CD4-positive, alpha-beta T cell (primary cell): ENCODE measurements at regions not wholly inside any gene's neighbourhood (a gene's known extent, or its start where the extent isn't known, plus 50 kb on each side); places are given as distances from the start of the nearest gene placed in this dataset.

ENCODE experiments used
- ATAC-seq: fragments of 200-7000 bp; cut with Tn5 transposase; one replicate; pipeline ENCODE4 v1.10.0; 2022; ENCODE audit warnings: mild to moderate bottlenecking; ENCODE audit not compliant: poor library complexity
- CTCF ChIA-PET: fragments of 350-600 bp; sonication (Branson Sonifier 250); formaldehyde crosslinking; loops from one replicate; lab custom pipeline; 2021; ENCODE audit warnings: antibody characterized with exemption, inconsistent platforms; lab: Charles Lee
- POLR2A ChIA-PET: fragments of 350-600 bp; sonication (Branson Sonifier 250); formaldehyde crosslinking; loops from one replicate; lab custom pipeline; 2021; ENCODE audit warnings: antibody characterized with exemption, inconsistent platforms; lab: Charles Lee
- DNase-seq, 14 experiments: peaks; one replicate each; pipeline ENCODE4 v3.0.0-alpha.2; 2013 to 2020; ENCODE audit warnings: mixed read lengths in 2 of 14
- H3K27ac ChIP-seq, 2 donors: one replicate each; pipeline versions ENCODE4 v1.5.1 to v1.7.0; 2013; ENCODE audit warnings: low read length in 2 of 2, low read depth in 1 of 2, mild to moderate bottlenecking in 1 of 2
- H3K27me3 ChIP-seq, 2 experiments: 1 replicate in 1 of 2; 2 replicates in 1 of 2; pipeline versions ENCODE4 v1.6.1 to v1.7.0; 2013; ENCODE audit warnings: low read length in 2 of 2, control low read depth in 1 of 2, mild to moderate bottlenecking in 1 of 2, moderate library complexity in 1 of 2; ENCODE audit not compliant: insufficient read depth in 2 of 2, control insufficient read depth in 1 of 2
- H3K36me3 ChIP-seq: one replicate; pipeline ENCODE4 v1.6.1; 2013; ENCODE audit warnings: low read length, control low read depth; ENCODE audit not compliant: insufficient read depth
- H3K4me1 ChIP-seq: one replicate; pipeline ENCODE4 v1.6.1; 2013; ENCODE audit warnings: low read length, control low read depth; ENCODE audit not compliant: insufficient read depth
- H3K4me3 ChIP-seq: one replicate; pipeline ENCODE4 v1.5.1; 2013; ENCODE audit warnings: mild to moderate bottlenecking, low read length, moderate library complexity
- H3K9me3 ChIP-seq, 2 experiments: 1 replicate in 1 of 2; 2 replicates in 1 of 2; pipeline versions ENCODE4 v1.6.1 to v1.7.0; 2013; ENCODE audit warnings: low read length in 2 of 2, mild to moderate bottlenecking in 2 of 2, control low read depth in 1 of 2, moderate library complexity in 1 of 2; ENCODE audit not compliant: control insufficient read depth in 1 of 2, insufficient read depth in 1 of 2
- H3K27ac Mint-ChIP-seq: one replicate; pipeline ENCODE4 v1.8.0; 2020; ENCODE audit warnings: mixed read lengths
- H3K27me3 Mint-ChIP-seq: one replicate; pipeline ENCODE4 v1.8.0; 2021; ENCODE audit warnings: mixed read lengths
- H3K36me3 Mint-ChIP-seq: one replicate; pipeline ENCODE4 v1.8.0; 2021; ENCODE audit warnings: low read depth, mixed read lengths
- H3K4me1 Mint-ChIP-seq: one replicate; pipeline ENCODE4 v1.8.0; 2021; ENCODE audit warnings: low read depth, mixed read lengths
- H3K4me3 Mint-ChIP-seq: one replicate; pipeline ENCODE4 v1.8.0; 2020; ENCODE audit warnings: mild to moderate bottlenecking, mixed read lengths
- H3K9me3 Mint-ChIP-seq: one replicate; pipeline ENCODE4 v1.8.0; 2020; ENCODE audit warnings: mixed read lengths
- CTCF ChIP-seq: fragments of 200-600 bp; IDR thresholded peaks from one replicate; pipeline ENCODE4 v1.8.0; 2022; ENCODE audit warnings: antibody characterized with exemption, mild to moderate bottlenecking
- intact Hi-C, 2 experiments: fragments of 100-400 bp; cut with DNase I in 1 of 2; cut with micrococcal nuclease in 1 of 2; formaldehyde crosslinking; loops; one replicate each; pipeline versions ENCODE4 v1.15.1 to v1.9.0; 2023 to 2025; cut with DNase I, micrococcal nuclease

GRCh38 chr12:91944637-91945036 is 201.0 kb downstream of the BTG1 start:
- Mint-ChIP-seq H3K36me3 (no peaks in the 10 kb centered on the region), H3K4me1 (peaks cover 24% of the 10 kb centered on the region), H3K4me3 (no peak overlapping the region), H3K27ac (no peak overlapping the region), H3K9me3 (peaks cover 2% of the 10 kb centered on the region), H3K27me3 (no peaks in the 10 kb centered on the region)
- Histone ChIP-seq H3K27ac (no peak overlapping the region), H3K36me3 (no peaks in the 10 kb centered on the region), H3K27me3 (no peaks in the 10 kb centered on the region), H3K4me1 (peaks cover 6% of the 10 kb centered on the region), H3K4me3 (no peak overlapping the region), H3K9me3 (peaks cover 0 to 5% of the 10 kb centered on the region in 2 experiments)
- ChIA-PET CTCF (interaction anchor here (0.5 kb wide), 1 partner anchor 47 kb away, joined by 3 read pairs; no protein-coding TSS in a partner anchor), POLR2A (no interaction called here)
- DNase-seq: no peak
- intact Hi-C loops: no loop called here
- ATAC-seq: no peak
- TF ChIP-seq CTCF: no peak

- Mint-ChIP-seq H3K27ac (no peak overlapping the region), H3K9me3 (peaks cover 2% of the 10 kb centered on the region), H3K4me3 (no peak overlapping the region), H3K4me1 (no peaks in the 10 kb centered on the region), H3K36me3 (no peaks in the 10 kb centered on the region), H3K27me3 (no peaks in the 10 kb centered on the region)
- no peak for TF ChIP-seq CTCF
- Histone ChIP-seq H3K4me1 (no peaks in the 10 kb centered on the region), H3K9me3 (peaks cover 0 to 5% of the 10 kb centered on the region in 2 experiments), H3K4me3 (no peak overlapping the region), H3K36me3 (no peaks in the 10 kb centered on the region), H3K27me3 (no peaks in the 10 kb centered on the region), H3K27ac (no peak overlapping the region)
- DNase-seq: peak in 2 of 14 experiments; percentile 19 to 32
- intact Hi-C loops: no loop called here
- ChIA-PET POLR2A (no interaction called here), CTCF (interaction anchor here (0.6 kb wide), 1 partner anchor 189 kb away, joined by 3 read pairs; no protein-coding TSS in a partner anchor)
- ATAC-seq: no peak
These were observed 204.6 kb downstream of the BTG1 start for GRCh38 chr12:91940826-91941570.

GRCh38 chr12:91940322-91940721 is 205.3 kb downstream of the BTG1 start:
- Histone ChIP-seq H3K9me3 (peaks cover 0 to 5% of the 10 kb centered on the region in 2 experiments), H3K36me3 (no peaks in the 10 kb centered on the region), H3K4me3 (no peak overlapping the region), H3K4me1 (no peaks in the 10 kb centered on the region), H3K27ac (no peak overlapping the region), H3K27me3 (no peaks in the 10 kb centered on the region)
- no peak for TF ChIP-seq CTCF
- Mint-ChIP-seq H3K27ac (no peak overlapping the region), H3K9me3 (peaks cover 2% of the 10 kb centered on the region), H3K4me1 (no peaks in the 10 kb centered on the region), H3K36me3 (no peaks in the 10 kb centered on the region), H3K4me3 (no peak overlapping the region), H3K27me3 (no peaks in the 10 kb centered on the region)
- ATAC-seq (no peak), DNase-seq (no peak)
- intact Hi-C loops: no loop called here
- POLR2A ChIA-PET: no interaction called here
- CTCF ChIA-PET: interaction anchor here (0.6 kb wide), 1 partner anchor 188 kb away, joined by 3 read pairs; no protein-coding TSS in a partner anchor
